ENCODE measurements at regions not wholly inside any gene's neighbourhood (a gene's known extent, or its start where the extent isn't known, plus 50 kb on each side); places are given as distances from the start of the nearest gene placed in this dataset.
"Not testable (repeated sequence)": the region's sequence is repeated elsewhere in the genome, so short reads cannot be mapped to it uniquely, and the experiment has no call there.

DNA sequence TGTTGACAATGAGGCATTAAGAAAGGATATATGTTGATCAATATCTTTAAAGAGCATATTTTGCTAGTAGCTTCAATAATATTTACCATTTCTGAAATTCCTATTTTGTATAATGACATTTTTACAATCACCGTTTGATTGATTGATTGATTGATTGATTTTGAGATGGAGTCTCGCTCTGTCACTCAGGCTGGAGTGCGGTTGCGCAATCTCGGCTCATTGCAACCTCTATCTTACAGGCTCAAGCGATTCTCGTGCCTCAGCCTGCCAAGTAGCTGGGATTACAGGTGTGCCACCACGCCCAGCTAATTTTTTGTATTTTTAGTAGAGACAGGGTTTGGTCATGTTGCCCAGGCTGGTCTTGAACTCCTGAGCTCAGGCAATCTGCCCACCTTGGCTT lies 150.9 kb upstream of the TEX13D start:
- H3K36me3 ChIP-seq (ENCODE audit: control insufficient read depth, insufficient read depth, low read length); H3K4me3 ChIP-seq (ENCODE audit: low read depth in 2 of 2, low read length in 2 of 2); H3K27me3 ChIP-seq (ENCODE audit: control insufficient read depth, insufficient read depth, low read length); H3K27ac ChIP-seq (ENCODE audit: low read length); CTCF ChIA-PET; POLR2A ChIA-PET; in situ Hi-C loops (cut with HindIII; ENCODE audit: low pct_unique_long_range_greater_than_20kb, low sequenced_read_pairs); ATAC-seq; BruUV-seq (replicated peaks); H3K9me3 ChIP-seq (ENCODE audit: control insufficient read depth, insufficient read depth, low read depth, low read length); intact Hi-C loops (cut with micrococcal nuclease; ENCODE audit: unreplicated experiment); H3K4me1 ChIP-seq (ENCODE audit: control insufficient read depth, insufficient read depth, low read length); DNase-seq (ENCODE audit: low read depth, low spot score): not testable (repeated sequence)

DNA sequence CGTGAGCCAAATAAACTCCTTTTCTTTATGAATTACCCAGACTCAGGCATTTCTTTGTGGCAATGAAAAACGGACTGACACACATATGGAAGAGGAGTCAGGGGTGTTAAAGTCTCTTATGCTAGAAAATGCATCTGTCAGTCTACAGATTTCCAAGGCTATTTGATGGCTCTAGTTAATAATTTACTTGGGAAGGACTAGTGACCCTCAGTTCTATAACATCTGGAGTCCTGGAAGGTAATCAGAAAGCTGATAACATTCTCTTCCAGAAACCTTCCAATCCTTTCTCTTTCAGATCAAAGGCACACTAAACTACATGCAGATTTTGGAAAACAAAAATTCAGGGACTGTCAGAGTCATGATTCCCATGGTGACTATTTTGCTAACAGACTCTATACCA lies 142.0 kb upstream of the TEX13D start:
- ChIA-PET CTCF (no interaction called here), POLR2A (no interaction called here)
- Histone ChIP-seq H3K36me3 (ENCODE audit: control insufficient read depth, insufficient read depth, low read length) (no peaks in the 10 kb centered on the region), H3K27me3 (ENCODE audit: control insufficient read depth, insufficient read depth, low read length) (no peaks in the 10 kb centered on the region), H3K4me3 (ENCODE audit: low read depth in 2 of 2, low read length in 2 of 2) (no peak overlapping the region), H3K27ac (ENCODE audit: low read length) (no peak overlapping the region), H3K4me1 (ENCODE audit: control insufficient read depth, insufficient read depth, low read length) (no peaks in the 10 kb centered on the region), H3K9me3 (ENCODE audit: control insufficient read depth, insufficient read depth, low read depth, low read length) (no peaks in the 10 kb centered on the region)
- intact Hi-C loops (cut with micrococcal nuclease; ENCODE audit: unreplicated experiment) (no loop called here), in situ Hi-C loops (cut with HindIII; ENCODE audit: low pct_unique_long_range_greater_than_20kb, low sequenced_read_pairs) (no loop called here)
- TF ChIP-seq POLR2AphosphoS5 (IDR thresholded peaks at IDR 0.05; ENCODE audit: low read depth, low read length), result no peak
- TF ChIP-seq, protein P1, sequence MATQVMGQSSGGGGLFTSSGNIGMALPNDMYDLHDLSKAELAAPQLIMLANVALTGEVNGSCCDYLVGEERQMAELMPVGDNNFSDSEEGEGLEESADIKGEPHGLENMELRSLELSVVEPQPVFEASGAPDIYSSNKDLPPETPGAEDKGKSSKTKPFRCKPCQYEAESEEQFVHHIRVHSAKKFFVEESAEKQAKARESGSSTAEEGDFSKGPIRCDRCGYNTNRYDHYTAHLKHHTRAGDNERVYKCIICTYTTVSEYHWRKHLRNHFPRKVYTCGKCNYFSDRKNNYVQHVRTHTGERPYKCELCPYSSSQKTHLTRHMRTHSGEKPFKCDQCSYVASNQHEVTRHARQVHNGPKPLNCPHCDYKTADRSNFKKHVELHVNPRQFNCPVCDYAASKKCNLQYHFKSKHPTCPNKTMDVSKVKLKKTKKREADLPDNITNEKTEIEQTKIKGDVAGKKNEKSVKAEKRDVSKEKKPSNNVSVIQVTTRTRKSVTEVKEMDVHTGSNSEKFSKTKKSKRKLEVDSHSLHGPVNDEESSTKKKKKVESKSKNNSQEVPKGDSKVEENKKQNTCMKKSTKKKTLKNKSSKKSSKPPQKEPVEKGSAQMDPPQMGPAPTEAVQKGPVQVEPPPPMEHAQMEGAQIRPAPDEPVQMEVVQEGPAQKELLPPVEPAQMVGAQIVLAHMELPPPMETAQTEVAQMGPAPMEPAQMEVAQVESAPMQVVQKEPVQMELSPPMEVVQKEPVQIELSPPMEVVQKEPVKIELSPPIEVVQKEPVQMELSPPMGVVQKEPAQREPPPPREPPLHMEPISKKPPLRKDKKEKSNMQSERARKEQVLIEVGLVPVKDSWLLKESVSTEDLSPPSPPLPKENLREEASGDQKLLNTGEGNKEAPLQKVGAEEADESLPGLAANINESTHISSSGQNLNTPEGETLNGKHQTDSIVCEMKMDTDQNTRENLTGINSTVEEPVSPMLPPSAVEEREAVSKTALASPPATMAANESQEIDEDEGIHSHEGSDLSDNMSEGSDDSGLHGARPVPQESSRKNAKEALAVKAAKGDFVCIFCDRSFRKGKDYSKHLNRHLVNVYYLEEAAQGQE (IDR thresholded peaks at IDR 0.05; ENCODE audit: insufficient read depth in 1 of 2, low read depth in 2 of 2, low read length in 1 of 2), result no peak
- no peak for TF ChIP-seq TCF7L2 (IDR thresholded peaks at IDR 0.05; ENCODE audit: low read depth, low read length)
- no peak for TF ChIP-seq SIN3A (IDR thresholded peaks at IDR 0.05; ENCODE audit: borderline replicate concordance, insufficient read depth, low read depth, low read length)
- TF ChIP-seq, protein P2, sequence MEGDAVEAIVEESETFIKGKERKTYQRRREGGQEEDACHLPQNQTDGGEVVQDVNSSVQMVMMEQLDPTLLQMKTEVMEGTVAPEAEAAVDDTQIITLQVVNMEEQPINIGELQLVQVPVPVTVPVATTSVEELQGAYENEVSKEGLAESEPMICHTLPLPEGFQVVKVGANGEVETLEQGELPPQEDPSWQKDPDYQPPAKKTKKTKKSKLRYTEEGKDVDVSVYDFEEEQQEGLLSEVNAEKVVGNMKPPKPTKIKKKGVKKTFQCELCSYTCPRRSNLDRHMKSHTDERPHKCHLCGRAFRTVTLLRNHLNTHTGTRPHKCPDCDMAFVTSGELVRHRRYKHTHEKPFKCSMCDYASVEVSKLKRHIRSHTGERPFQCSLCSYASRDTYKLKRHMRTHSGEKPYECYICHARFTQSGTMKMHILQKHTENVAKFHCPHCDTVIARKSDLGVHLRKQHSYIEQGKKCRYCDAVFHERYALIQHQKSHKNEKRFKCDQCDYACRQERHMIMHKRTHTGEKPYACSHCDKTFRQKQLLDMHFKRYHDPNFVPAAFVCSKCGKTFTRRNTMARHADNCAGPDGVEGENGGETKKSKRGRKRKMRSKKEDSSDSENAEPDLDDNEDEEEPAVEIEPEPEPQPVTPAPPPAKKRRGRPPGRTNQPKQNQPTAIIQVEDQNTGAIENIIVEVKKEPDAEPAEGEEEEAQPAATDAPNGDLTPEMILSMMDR (IDR thresholded peaks at IDR 0.05), result no peak
- DNase-seq (ENCODE audit: low read depth, low spot score) (no peak), ATAC-seq (no peak)
- no TSS peak for BruUV-seq (replicated peaks)

DNA sequence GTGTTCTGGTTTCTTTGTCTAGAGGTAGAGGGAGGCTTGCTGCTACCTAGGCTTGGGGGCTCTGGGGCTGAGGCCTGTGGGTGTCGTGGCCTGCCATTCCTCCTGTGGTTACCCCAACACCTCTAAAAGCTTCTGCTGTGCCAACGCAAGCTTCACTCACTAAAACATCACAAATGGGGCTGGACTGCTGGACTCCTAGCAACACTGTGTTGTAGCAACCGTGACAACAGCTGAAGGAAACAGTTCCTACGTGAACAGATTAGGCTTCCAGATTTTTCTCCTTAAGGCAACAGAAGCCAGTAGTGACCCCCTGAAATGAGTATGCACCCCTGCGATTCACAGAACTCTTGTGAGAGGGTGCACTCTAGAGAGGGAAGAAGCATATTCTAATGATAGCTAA lies 138.3 kb upstream of the TEX13D start:
- Histone ChIP-seq H3K27ac (ENCODE audit: low read length) (no peak overlapping the region), H3K4me3 (ENCODE audit: low read depth in 2 of 2, low read length in 2 of 2) (no peak overlapping the region), H3K9me3 (ENCODE audit: control insufficient read depth, insufficient read depth, low read depth, low read length) (no peaks in the 10 kb centered on the region), H3K36me3 (ENCODE audit: control insufficient read depth, insufficient read depth, low read length) (no peaks in the 10 kb centered on the region), H3K27me3 (ENCODE audit: control insufficient read depth, insufficient read depth, low read length) (no peaks in the 10 kb centered on the region), H3K4me1 (ENCODE audit: control insufficient read depth, insufficient read depth, low read length) (no peaks in the 10 kb centered on the region)
- no peak for DNase-seq (ENCODE audit: low read depth, low spot score)
- no TSS peak for BruUV-seq (replicated peaks)
- in situ Hi-C loops (cut with HindIII; ENCODE audit: low pct_unique_long_range_greater_than_20kb, low sequenced_read_pairs), result no loop called here
- intact Hi-C loops (cut with micrococcal nuclease; ENCODE audit: unreplicated experiment), result no loop called here
- ChIA-PET POLR2A (no interaction called here), CTCF (no interaction called here)
- ATAC-seq, result no peak
- TF ChIP-seq, protein P2 (IDR thresholded peaks at IDR 0.05), result no peak
- TF ChIP-seq SIN3A (IDR thresholded peaks at IDR 0.05; ENCODE audit: borderline replicate concordance, insufficient read depth, low read depth, low read length) (no peak), POLR2AphosphoS5 (IDR thresholded peaks at IDR 0.05; ENCODE audit: low read depth, low read length) (no peak), TCF7L2 (IDR thresholded peaks at IDR 0.05; ENCODE audit: low read depth, low read length) (no peak)
- TF ChIP-seq, protein P1 (IDR thresholded peaks at IDR 0.05; ENCODE audit: insufficient read depth in 1 of 2, low read depth in 2 of 2, low read length in 1 of 2), result no peak
